A549 (cell line): ENCODE measurements at regions not wholly inside any gene's neighbourhood (a gene's known extent, or its start where the extent isn't known, plus 50 kb on each side); places are given as distances from the start of the nearest gene placed in this dataset.

Experiments
- ATAC-seq, 2 experiments: fragments of 200-7000 bp in 1 of 2; fragments of >200 bp in 1 of 2; cut with Nextera tagmentation in 1 of 2; cut with Tn5 transposase in 1 of 2; 3 replicates each; pipeline versions ENCODE4 v1.8.0 to v1.9.1; 2018 to 2020; ENCODE audit warnings: mild to moderate bottlenecking in 1 of 2, moderate library complexity in 1 of 2
- CTCF ChIA-PET: fragments of 300-600 bp; sonication (Branson Sonifier 250); formaldehyde crosslinking; extraction: SDS; loops from one replicate; lab custom pipeline; 2021; ENCODE audit warnings: antibody characterized with exemption, inconsistent platforms; lab: Yijun Ruan, JAX
- POLR2A ChIA-PET: fragments of 350-600 bp; formaldehyde crosslinking; extraction: SDS; loops from one replicate; lab custom pipeline; 2021; ENCODE audit warnings: antibody characterized with exemption, inconsistent platforms; lab: Yijun Ruan, JAX
- DNase-seq, 2 experiments: peaks; one replicate each; pipeline versions ENCODE4 v3.0.0 to v3.0.0-alpha.2; 2011 to 2016; ENCODE audit warnings: low read depth in 1 of 2, low spot score in 1 of 2
- FAIRE-seq: peaks from 2 replicates; lab custom pipeline; 2011; peaks lifted over from hg19 to GRCh38; lab: Jason Lieb, UNC
- H3K27ac ChIP-seq, 2 experiments: fragments of >200 bp; sonication (Bioruptor Twin); formaldehyde crosslinking; 3 replicates each; pipeline ENCODE4 v1.5.1; 2016 to 2017
- H3K4me1 ChIP-seq: fragments of >200 bp; sonication (Bioruptor Twin); formaldehyde crosslinking; 3 replicates; pipeline ENCODE4 v1.6.1; 2016
- H3K4me2 ChIP-seq: fragments of >200 bp; sonication (Bioruptor Twin); formaldehyde crosslinking; 3 replicates; pipeline ENCODE4 v1.6.1; 2016
- H3K4me3 ChIP-seq: fragments of >200 bp; sonication (Bioruptor Twin); formaldehyde crosslinking; 3 replicates; pipeline ENCODE4 v1.5.1; 2016
- H3K9me3 ChIP-seq: fragments of >200 bp; sonication (Bioruptor Twin); formaldehyde crosslinking; 3 replicates; pipeline ENCODE4 v1.6.1; 2016
- ATOH8 ChIP-seq: fragments of 250-450 bp; sonication (Bioruptor Pico); IDR thresholded peaks from 2 replicates; pipeline ENCODE4 v1.5.0; 2020; ENCODE audit warnings: low read depth, mild to moderate bottlenecking, moderate library complexity
- BCL3 ChIP-seq: fragments of >200 bp; sonication (Bioruptor Twin); formaldehyde crosslinking; IDR thresholded peaks from 3 replicates; pipeline ENCODE4 v1.6.1; 2016
- CBX2 ChIP-seq: fragments of 200-600 bp; sonication (generic); IDR thresholded peaks from 2 replicates; pipeline ENCODE4 v1.6.1; 2016; ENCODE audit warnings: low read depth, mild to moderate bottlenecking, borderline replicate concordance
- CBX8 ChIP-seq: fragments of 200-600 bp; sonication (generic); IDR thresholded peaks from 2 replicates; pipeline ENCODE4 v1.6.1; 2016
- CEBPB ChIP-seq, 2 experiments: fragments of >200 bp in 1 of 2; sonication (Bioruptor Twin) in 1 of 2; formaldehyde crosslinking in 1 of 2; IDR thresholded peaks; 2 replicates each; pipeline ENCODE4 v1.6.1; 2012 to 2016
- CHD2 ChIP-seq: fragments of 150-350 bp; IDR thresholded peaks from 2 replicates; pipeline ENCODE4 v1.6.1; 2014; ENCODE audit warnings: low read length; ENCODE audit not compliant: partially characterized antibody
- CHD4 ChIP-seq: fragments of 200-600 bp; sonication (generic); IDR thresholded peaks from 2 replicates; pipeline ENCODE4 v1.6.1; 2016; ENCODE audit warnings: antibody characterized with exemption, mild to moderate bottlenecking, borderline replicate concordance
- CTCF ChIP-seq: fragments of >200 bp; sonication (Bioruptor Twin); formaldehyde crosslinking; IDR thresholded peaks from 3 replicates; pipeline ENCODE4 v1.5.1; 2016
- EHF ChIP-seq: fragments of 250-450 bp; sonication (Bioruptor Pico); IDR thresholded peaks from 2 replicates; pipeline ENCODE4 v1.5.0; 2020; ENCODE audit warnings: mild to moderate bottlenecking
- ELK1 ChIP-seq: fragments of 150-350 bp; IDR thresholded peaks from 2 replicates; pipeline ENCODE4 v1.6.1; 2014; ENCODE audit warnings: low read depth, mild to moderate bottlenecking, low read length
- ESRRA ChIP-seq: fragments of 150-350 bp; IDR thresholded peaks from 2 replicates; pipeline ENCODE4 v1.6.1; 2014; ENCODE audit warnings: mild to moderate bottlenecking, low read length, borderline replicate concordance
- FOSL2 ChIP-seq, 2 experiments: fragments of 450-650 bp in 1 of 2; fragments of >200 bp in 1 of 2; sonication (Bioruptor Twin) in 1 of 2; formaldehyde crosslinking; IDR thresholded peaks; 2 replicates each; pipeline versions ENCODE4 v1.5.0 to v1.6.1; 2016 to 2020; ENCODE audit warnings: mild to moderate bottlenecking in 1 of 2, moderate library complexity in 1 of 2
- FOXS1 ChIP-seq: fragments of 250-450 bp; sonication (Bioruptor Pico); IDR thresholded peaks from 2 replicates; pipeline ENCODE4 v1.5.0; 2020; ENCODE audit warnings: mild to moderate bottlenecking, moderate library complexity
- HDAC2 ChIP-seq: fragments of 200-600 bp; sonication (generic); IDR thresholded peaks from 2 replicates; pipeline ENCODE4 v1.6.1; 2016
- HEYL ChIP-seq: fragments of 250-450 bp; sonication (Bioruptor Pico); IDR thresholded peaks from 2 replicates; pipeline ENCODE4 v1.8.0; 2021; ENCODE audit warnings: mild to moderate bottlenecking, moderate library complexity
- HOXA7 ChIP-seq: fragments of 250-450 bp; sonication (Bioruptor Pico); IDR thresholded peaks from 2 replicates; pipeline ENCODE4 v1.5.0; 2020; ENCODE audit warnings: mild to moderate bottlenecking, moderate library complexity
- HOXB13 ChIP-seq: fragments of 250-450 bp; sonication (Bioruptor Pico); IDR thresholded peaks from 2 replicates; pipeline ENCODE4 v1.5.0; 2020; ENCODE audit warnings: low read depth, mild to moderate bottlenecking, moderate library complexity
- HOXB5 ChIP-seq: fragments of 250-450 bp; sonication (Bioruptor Pico); IDR thresholded peaks from 2 replicates; pipeline ENCODE4 v1.5.0; 2020; ENCODE audit warnings: mild to moderate bottlenecking, moderate library complexity
- JUN ChIP-seq, 2 experiments: fragments of >200 bp; sonication (Bioruptor Twin); formaldehyde crosslinking; IDR thresholded peaks; 2 replicates in 1 of 2; 3 replicates in 1 of 2; pipeline ENCODE4 v1.6.1; 2016 to 2017
- JUNB ChIP-seq: fragments of >200 bp; sonication (Bioruptor Twin); formaldehyde crosslinking; IDR thresholded peaks from 2 replicates; pipeline ENCODE4 v1.6.1; 2016
- MAFK ChIP-seq: fragments of 450-650 bp; IDR thresholded peaks from 2 replicates; pipeline ENCODE4 v1.6.1; 2014; ENCODE audit not compliant: partially characterized antibody
- MAX ChIP-seq: IDR thresholded peaks from 2 replicates; pipeline ENCODE4 v1.6.1; 2012
- PBX3 ChIP-seq: IDR thresholded peaks from 2 replicates; pipeline ENCODE4 v1.6.1; 2012
- POLR2AphosphoS2 ChIP-seq: conservative IDR thresholded peaks from 2 replicates; pipeline ENCODE4 v1.6.1; 2012; ENCODE audit warnings: low read length, improper control_type of control experiment, inconsistent platforms
- RAD21 ChIP-seq, 2 experiments: fragments of >200 bp in 1 of 2; sonication (Bioruptor Twin) in 1 of 2; formaldehyde crosslinking in 1 of 2; IDR thresholded peaks in 1 of 2; conservative IDR thresholded peaks in 1 of 2; 2 replicates in 1 of 2; 3 replicates in 1 of 2; pipeline ENCODE4 v1.6.1; 2012 to 2018; ENCODE audit warnings: inconsistent platforms in 1 of 2
- RNF2 ChIP-seq: fragments of 200-600 bp; sonication (generic); IDR thresholded peaks from 2 replicates; pipeline ENCODE4 v1.6.1; 2016; ENCODE audit warnings: low read depth, mild to moderate bottlenecking, antibody characterized with exemption, moderate library complexity, borderline replicate concordance
- SMC3 ChIP-seq: fragments of >200 bp; sonication (Bioruptor Twin); formaldehyde crosslinking; IDR thresholded peaks from 3 replicates; pipeline ENCODE4 v1.6.1; 2018; ENCODE audit warnings: inconsistent platforms
- SREBF2 ChIP-seq: fragments of 450-650 bp; IDR thresholded peaks from 2 replicates; pipeline ENCODE4 v1.6.1; 2014; ENCODE audit warnings: mild to moderate bottlenecking, moderate library complexity
- TP53 ChIP-seq: fragments of 250-450 bp; sonication (Bioruptor Pico); IDR thresholded peaks from 2 replicates; pipeline ENCODE4 v1.5.0; 2021; ENCODE audit warnings: mild to moderate bottlenecking, moderate library complexity
- ZC3H11A ChIP-seq: fragments of 450-650 bp; IDR thresholded peaks from 2 replicates; pipeline ENCODE4 v1.6.1; 2014; ENCODE audit warnings: antibody characterized with exemption, mild to moderate bottlenecking
- ZFP36 ChIP-seq: fragments of 450-650 bp; IDR thresholded peaks from 2 replicates; pipeline ENCODE4 v1.6.1; 2014; ENCODE audit warnings: borderline replicate concordance; ENCODE audit not compliant: partially characterized antibody
- WGBS: methylation state at CpG from one replicate; pipeline ENCODE4 v1.1.6; 2017; ENCODE audit errors: missing lambda C conversion rate; 5-methylcytosine and 5-hydroxymethylcytosine counted together

- Histone ChIP-seq H3K27ac (no peak overlapping the region), H3K9me3 (no peaks in the 10 kb centered on the region), H3K4me1 (no peaks in the 10 kb centered on the region), H3K4me3 (no peak overlapping the region), H3K4me2 (no peak overlapping the region)
- POLR2A ChIA-PET, result no interaction called here
- no peak for FAIRE-seq
- TF ChIP-seq ZC3H11A (no peak), RNF2 (no peak), SREBF2 (no peak), JUN (IDR thresholded peaks at IDR 0.05) (no peak), MAX (no peak), POLR2AphosphoS2 (no peak), ELK1 (no peak), CTCF (no peak), JUNB (no peak), ATOH8 (CRISPR knock-in tag) (no peak), EHF (no peak), HOXB5 (CRISPR knock-in tag) (no peak), MAFK (no peak), FOXS1 (CRISPR knock-in tag) (no peak), CBX2 (no peak)
- no peak for ATAC-seq
- DNase-seq, result no peak
- WGBS, result 45% methylated on average over 3 of the region's 3 CpGs
- CTCF ChIA-PET, result no interaction called here
Measured at GRCh38 chr13:50609011-50609410, 234.5 kb downstream of the DLEU7 start.

- no peak for DNase-seq
- TF ChIP-seq TP53, result no peak
- TF ChIP-seq ZFP36, result no peak
- no peak for TF ChIP-seq CHD4
- no peak for TF ChIP-seq HEYL (CRISPR knock-in tag)
- TF ChIP-seq RAD21 (conservative IDR thresholded peaks at IDR 0.05 in 1 of 2, IDR thresholded peaks at IDR 0.05 in 1 of 2), result no peak
- no peak for TF ChIP-seq MAX
- TF ChIP-seq FOSL2 (IDR thresholded peaks at IDR 0.05), result no peak
- no peak for TF ChIP-seq FOSL2 (CRISPR knock-in tag; IDR thresholded peaks at IDR 0.05)
- TF ChIP-seq HDAC2, result no peak
- TF ChIP-seq CEBPB (IDR thresholded peaks at IDR 0.05), result no peak
- TF ChIP-seq SMC3, result no peak
- TF ChIP-seq HOXB13, result no peak
- no peak for TF ChIP-seq FOXS1 (CRISPR knock-in tag)
- no peak for TF ChIP-seq ESRRA
- no peak for TF ChIP-seq CHD2
- no peak for TF ChIP-seq CBX8
- TF ChIP-seq HOXA7 (CRISPR knock-in tag), result no peak
- no peak for TF ChIP-seq BCL3
- no peak for TF ChIP-seq SREBF2
- no peak for TF ChIP-seq PBX3
- no peak for ATAC-seq
- no peak for FAIRE-seq
- no peak overlapping the region for H3K4me2 ChIP-seq
- H3K4me3 ChIP-seq, result no peak overlapping the region
- H3K4me1 ChIP-seq, result no peaks in the 10 kb centered on the region
- POLR2A ChIA-PET, result no interaction called here
- 91% methylated on average over 2 of the region's 2 CpGs for WGBS
- no peaks in the 10 kb centered on the region for H3K9me3 ChIP-seq
- no peak overlapping the region for H3K27ac ChIP-seq
- CTCF ChIA-PET, result no interaction called here
Measured at GRCh38 chr13:50610238-50610637, 233.3 kb downstream of the DLEU7 start.
